Fibroblast of mammary gland (primary cell): ENCODE measurements at regions not wholly inside any gene's neighbourhood (a gene's known extent, or its start where the extent isn't known, plus 50 kb on each side); places are given as distances from the start of the nearest gene placed in this dataset.

Source experiments
- DNase-seq: peaks from one replicate; pipeline ENCODE4 v3.0.0-alpha.2; 2010; ENCODE audit warnings: low read depth
- H3K4me3 ChIP-seq: 2 replicates; pipeline ENCODE4 v1.5.1; 2011; ENCODE audit warnings: low read depth, mild to moderate bottlenecking, low read length, moderate library complexity; ENCODE audit not compliant: control insufficient read depth
- CTCF ChIP-seq: conservative IDR thresholded peaks from 2 replicates; pipeline ENCODE4 v1.5.1; 2011; ENCODE audit warnings: low read depth, low read length, inconsistent platforms; ENCODE audit not compliant: control insufficient read depth, insufficient read depth

DNA sequence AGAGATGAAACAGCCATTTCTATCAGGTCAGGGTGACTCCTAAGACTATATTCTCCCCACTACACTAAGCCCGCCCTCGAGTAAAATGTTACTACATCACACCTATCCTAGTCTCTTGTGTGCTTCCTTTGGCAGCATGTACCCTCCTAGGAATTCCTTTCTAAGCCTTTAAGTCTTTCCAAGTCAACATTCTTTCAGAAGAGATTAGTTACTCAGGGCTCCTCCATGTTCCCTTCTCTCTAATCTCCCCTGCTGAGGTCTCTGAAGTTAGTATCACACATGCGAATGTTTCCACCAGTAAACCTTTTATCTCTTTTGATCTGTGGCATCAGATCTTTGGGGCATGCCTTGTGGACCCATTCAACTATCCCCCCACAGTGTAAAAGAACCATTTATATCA, 873.7 kb upstream of the FAT3 start:
- no peak for TF ChIP-seq CTCF
- no peak for DNase-seq
- no peak overlapping the region for H3K4me3 ChIP-seq

GRCh38 chr11:91326751-91327150, 897.9 kb upstream of the FAT3 start:
- TF ChIP-seq CTCF, result no peak
- no peak overlapping the region for H3K4me3 ChIP-seq
- DNase-seq, result no peak

DNA sequence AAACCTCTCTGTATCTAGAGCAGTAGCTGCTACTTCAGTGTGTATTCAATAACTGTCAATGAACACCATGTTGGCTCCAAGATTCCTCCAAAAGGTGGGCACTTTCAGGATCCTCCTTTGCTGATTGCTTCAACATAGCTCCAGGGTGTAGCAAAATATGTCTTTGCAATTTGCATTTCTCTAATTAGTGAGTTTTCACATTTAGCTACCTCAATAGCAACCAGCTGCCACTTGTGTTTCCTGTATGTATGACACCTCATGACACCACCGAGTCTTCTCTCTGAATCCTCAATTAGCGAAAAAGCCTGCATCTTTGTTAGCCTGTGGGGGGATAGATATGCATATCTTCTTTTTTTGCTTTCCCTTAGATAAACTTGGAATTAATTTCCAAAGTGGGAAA, 898.3 kb upstream of the FAT3 start:
- no peak overlapping the region for H3K4me3 ChIP-seq
- TF ChIP-seq CTCF, result no peak
- no peak for DNase-seq

GRCh38 chr11:91314521-91314920, 910.1 kb upstream of the FAT3 start:
- no peak overlapping the region for H3K4me3 ChIP-seq
- no peak for DNase-seq
- no peak for TF ChIP-seq CTCF

DNA sequence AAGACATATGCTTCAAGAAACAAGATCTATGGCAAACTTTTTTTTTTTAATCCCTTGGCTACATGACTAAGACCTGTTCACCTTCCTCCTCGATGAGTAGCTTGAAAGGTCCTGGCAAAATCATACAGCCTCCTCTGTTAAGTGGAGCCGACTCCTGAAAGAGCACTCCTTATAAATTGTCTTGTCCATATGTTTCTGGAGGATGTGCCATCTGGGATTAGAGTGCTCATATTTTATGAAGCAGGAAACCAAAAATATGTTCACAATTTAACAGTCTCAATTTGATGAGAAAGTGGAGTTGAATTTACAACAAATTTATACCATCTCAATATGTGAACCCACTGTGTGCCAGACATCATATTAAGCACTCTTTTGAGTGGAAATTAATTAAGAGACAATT, 912.1 kb upstream of the FAT3 start:
- TF ChIP-seq CTCF, result no peak
- no peak overlapping the region for H3K4me3 ChIP-seq
- no peak for DNase-seq

DNA sequence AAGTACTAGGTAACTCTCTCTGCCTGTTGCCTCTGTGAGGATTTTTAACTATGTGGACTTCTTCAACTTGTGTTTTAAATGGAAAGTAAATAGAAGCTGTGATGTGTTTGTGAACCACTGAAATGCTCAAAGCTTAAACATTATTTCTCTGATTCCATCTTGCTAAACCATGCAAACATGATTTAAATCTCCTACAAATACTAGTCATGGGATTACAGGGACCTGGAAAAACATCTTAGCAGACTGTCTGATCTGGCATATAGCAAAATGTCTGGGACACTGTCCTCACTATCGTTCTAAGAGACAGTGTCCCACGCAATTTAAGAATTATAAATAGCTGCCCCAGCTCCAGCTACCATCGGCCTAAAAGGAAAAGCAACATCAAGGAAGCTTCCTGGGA, 914.5 kb upstream of the FAT3 start:
- no peak for TF ChIP-seq CTCF
- DNase-seq, result no peak
- no peak overlapping the region for H3K4me3 ChIP-seq

- no peak for TF ChIP-seq CTCF
- no peak for DNase-seq
- no peak overlapping the region for H3K4me3 ChIP-seq
Measured at GRCh38 chr11:91308069-91308468, 916.5 kb upstream of the FAT3 start.
